ENCODE measurements at regions not wholly inside any gene's neighbourhood (a gene's known extent, or its start where the extent isn't known, plus 50 kb on each side); places are given as distances from the start of the nearest gene placed in this dataset.

- intact Hi-C loops (cut with DNase I, micrococcal nuclease) = no loop called here
- DNase-seq = no peak
- ATAC-seq = no peak
These were observed 898.8 kb downstream of the EPHA4 start for GRCh38 chr2:220673151-220673874.

DNA sequence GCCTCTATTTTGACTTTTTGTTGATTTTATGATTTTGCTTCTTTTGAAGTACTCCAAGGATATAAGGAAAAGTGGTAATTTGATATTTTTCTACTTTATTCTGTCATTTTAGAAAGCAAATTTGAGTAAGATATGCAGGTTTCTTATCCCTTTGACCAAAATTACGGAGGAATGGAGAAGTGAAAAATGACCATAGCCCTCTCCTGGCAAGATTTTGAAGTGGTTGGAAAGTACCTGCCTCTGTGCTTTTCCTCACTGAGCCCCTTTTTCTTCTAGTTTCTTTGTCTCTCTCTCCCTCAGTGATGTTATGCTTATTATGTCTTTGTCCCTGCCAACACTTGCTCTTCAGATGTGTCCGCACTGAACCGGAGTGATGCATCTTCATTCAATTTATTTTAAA lies 898.1 kb downstream of the EPHA4 start:
- intact Hi-C loops (cut with DNase I, micrococcal nuclease) = no loop called here
- DNase-seq (no peak), ATAC-seq (no peak)

- no peak for ATAC-seq
- intact Hi-C loops (cut with DNase I, micrococcal nuclease) = no loop called here
These were observed 895.4 kb downstream of the EPHA4 start for GRCh38 chr2:220676695-220677094.

DNA sequence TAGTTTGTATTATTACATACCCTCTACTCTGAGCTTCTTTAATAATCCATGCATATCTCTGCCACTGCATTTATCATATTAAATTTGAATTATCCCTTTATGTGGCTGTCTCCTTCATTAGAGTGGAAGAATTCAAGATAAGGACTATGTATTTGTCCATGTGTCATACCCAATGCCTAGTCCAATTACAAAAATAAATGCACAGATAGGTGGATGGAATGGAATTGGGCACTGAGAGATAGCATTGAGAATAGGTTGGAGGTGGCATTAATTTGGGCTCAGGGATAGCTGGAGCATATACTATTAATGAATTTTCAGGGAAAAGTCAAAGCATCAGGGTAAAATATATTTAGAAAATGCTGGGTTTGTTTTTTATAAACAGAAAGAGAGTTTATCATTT lies 893.2 kb downstream of the EPHA4 start:
- ATAC-seq = no peak
- no peak for DNase-seq
- intact Hi-C loops (cut with DNase I, micrococcal nuclease) = no loop called here

More at GRCh38 chr2:220676695-220677094, 895.4 kb downstream of the EPHA4 start:
- DNase-seq = no peak

DNA sequence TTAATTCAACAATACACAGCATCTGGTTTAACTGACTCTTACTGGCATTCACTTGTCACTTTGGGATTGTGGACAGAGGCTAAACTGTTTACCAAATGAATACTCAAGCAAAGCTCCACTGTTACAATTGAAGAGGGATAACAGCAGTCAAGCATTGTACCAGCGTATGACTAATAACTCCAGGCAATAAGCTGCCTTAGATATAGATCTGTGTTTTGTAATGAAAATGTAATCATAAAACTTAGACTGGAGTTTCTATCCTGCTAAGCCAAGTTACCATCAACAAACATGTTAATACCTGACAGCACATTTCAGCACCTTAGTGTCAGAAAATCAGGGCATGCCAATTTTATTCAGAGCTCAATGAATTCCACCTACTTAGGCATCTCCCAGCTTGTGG lies 889.5 kb downstream of the EPHA4 start:
- ATAC-seq = no peak
- intact Hi-C loops (cut with DNase I, micrococcal nuclease) = no loop called here
- no peak for DNase-seq

GRCh38 chr2:220684099-220684498 lies 888.0 kb downstream of the EPHA4 start:
- intact Hi-C loops (cut with DNase I, micrococcal nuclease) = loop anchor here in 1 of 2 donors (2.0 kb wide), 1 partner anchor 889 kb away; the partner anchor contains the start of gene EPHA4
- DNase-seq = no peak
- ATAC-seq = no peak

GRCh38 chr2:220687231-220687843 lies 884.8 kb downstream of the EPHA4 start:
- peak; percentile 83 for ATAC-seq
- DNase-seq = peak; percentile 39 to 78
- intact Hi-C loops (cut with DNase I, micrococcal nuclease) = loop anchor here in 1 of 2 donors (5.0 kb wide), 1 partner anchor 1280 kb away; no protein-coding TSS in a partner anchor

DNA sequence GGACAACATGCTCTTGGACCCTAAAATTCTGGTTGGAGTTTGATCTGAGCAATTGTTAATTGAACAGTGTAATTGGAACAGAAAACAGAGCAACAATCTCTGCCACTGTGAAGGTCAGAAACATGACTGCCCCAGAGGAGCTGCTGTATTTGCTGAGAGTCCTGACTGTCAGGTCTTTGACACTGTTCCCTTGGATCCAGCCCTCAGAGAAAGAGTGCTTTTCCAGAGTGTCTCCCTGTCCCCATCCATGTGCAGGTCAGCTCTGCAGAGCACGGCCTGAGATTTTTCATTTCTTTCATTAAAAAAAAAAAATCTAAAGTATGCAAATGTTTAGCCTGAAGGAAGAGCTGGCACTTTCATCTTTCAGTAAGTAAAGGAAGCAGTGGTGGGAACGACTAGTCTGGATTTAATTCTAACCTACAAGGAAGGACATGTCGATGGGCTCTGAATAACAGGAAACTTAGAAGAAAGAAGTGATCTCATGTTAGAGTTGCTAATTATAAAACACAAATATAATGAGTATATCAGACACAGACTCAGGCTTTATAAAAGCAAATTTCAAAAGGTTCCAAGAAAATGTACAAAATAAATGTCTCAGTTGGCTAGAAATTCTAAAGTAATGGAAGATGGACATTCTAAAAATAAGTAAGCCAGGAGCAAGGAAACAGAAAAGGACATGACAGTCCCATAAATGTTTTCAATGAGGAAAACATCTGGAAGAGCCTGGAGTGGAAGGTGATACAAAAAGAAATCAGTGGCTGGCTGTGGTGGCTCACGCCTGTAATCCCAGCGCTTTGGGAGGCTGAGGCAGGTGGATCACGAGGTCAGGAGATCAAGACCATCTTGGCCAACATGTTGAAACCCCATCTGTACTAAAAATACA lies 876.5 kb downstream of the EPHA4 start:
- intact Hi-C loops (cut with DNase I, micrococcal nuclease) = no loop called here
- DNase-seq = no peak
- no peak for ATAC-seq

DNA sequence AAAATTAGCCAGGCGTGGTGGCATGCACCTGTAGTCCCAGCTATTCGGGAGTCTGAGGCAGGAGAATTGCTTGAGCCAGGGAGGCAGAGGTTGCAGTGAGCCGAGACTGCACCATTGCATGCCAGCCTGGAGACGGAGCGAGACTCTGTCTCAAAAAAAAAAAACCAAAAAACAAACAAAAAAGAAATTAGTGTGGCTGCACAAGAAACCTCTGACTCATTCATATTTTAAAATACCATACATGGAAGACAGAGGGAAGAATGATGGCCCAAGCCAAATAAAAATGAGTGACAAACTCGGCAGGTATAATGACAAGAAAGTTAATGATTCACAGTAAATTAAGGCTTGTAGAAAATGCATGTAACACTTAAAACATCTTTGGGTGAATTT lies 875.8 kb downstream of the EPHA4 start:
- intact Hi-C loops (cut with DNase I, micrococcal nuclease) = no loop called here
- ATAC-seq (no peak), DNase-seq (no peak)

DNA sequence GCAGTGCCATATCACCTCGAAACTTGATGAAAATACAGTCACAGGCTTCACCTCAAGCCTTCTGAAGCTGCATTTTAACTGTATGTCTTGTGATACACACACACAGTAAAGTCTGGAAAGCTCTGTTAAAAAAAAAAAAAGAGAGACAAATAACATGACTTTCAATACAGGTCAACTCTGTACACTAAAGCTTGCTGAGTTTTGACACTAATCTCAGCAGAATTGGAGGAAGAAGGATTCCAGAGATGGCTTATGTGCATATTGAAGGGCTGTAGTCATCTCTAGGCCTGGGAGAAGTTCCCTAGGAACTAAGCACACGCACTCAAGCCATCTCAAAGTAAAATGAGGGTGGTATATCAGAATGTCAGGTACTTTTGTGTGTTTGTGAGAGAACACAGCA lies 875.1 kb downstream of the EPHA4 start:
- ATAC-seq = no peak
- intact Hi-C loops (cut with DNase I, micrococcal nuclease) = no loop called here

GRCh38 chr2:220701115-220701514 lies 871.0 kb downstream of the EPHA4 start:
- intact Hi-C loops (cut with DNase I, micrococcal nuclease) = no loop called here
- ATAC-seq = no peak
- DNase-seq = no peak

More for the DNA sequence above, 875.1 kb downstream of the EPHA4 start:
- no peak for DNase-seq

DNA sequence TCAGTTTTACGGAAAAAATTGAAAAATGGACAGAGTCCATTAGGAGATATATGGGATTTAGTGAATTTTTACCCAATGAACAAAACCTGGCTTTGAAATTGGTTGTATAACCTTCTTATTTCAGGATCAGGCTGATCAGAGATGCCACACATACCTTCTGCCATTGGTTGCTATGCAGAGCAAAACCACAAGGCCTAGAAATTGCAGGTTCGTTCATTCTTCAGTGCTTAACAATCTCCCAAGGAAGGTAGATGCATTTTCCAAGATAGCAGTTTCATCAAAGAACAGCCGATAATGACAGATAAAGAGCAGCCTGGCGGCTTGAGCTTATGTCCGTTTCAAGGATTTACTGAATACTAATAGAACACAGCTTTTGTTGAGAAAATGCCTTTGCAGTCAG lies 868.8 kb downstream of the EPHA4 start:
- ATAC-seq (no peak), DNase-seq (no peak)
- intact Hi-C loops (cut with DNase I, micrococcal nuclease) = no loop called here

GRCh38 chr2:220704081-220704480 lies 868.0 kb downstream of the EPHA4 start:
- no peak for DNase-seq
- intact Hi-C loops (cut with DNase I, micrococcal nuclease) = no loop called here
- no peak for ATAC-seq

- no peak for DNase-seq
- no peak for ATAC-seq
- intact Hi-C loops (cut with DNase I, micrococcal nuclease) = no loop called here
These were observed 867.3 kb downstream of the EPHA4 start for GRCh38 chr2:220704810-220705209.

DNA sequence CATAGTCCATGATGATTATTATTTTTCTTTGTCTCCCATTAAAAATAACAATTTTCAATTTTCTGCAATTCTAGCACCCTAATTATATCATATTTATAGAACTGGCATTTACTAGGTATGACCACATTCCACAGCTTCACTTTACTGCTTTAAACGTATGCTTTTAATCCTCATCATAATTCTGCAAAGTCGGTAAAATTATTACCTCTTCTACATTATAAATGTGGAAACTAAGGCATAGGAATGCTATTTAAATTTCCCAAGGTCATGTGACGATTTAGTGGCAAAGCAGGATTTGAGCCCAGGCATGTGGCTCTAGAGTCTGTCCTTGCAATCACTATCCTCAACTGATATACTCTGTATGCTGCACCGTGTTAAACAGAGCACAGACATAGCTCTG lies 866.4 kb downstream of the EPHA4 start:
- intact Hi-C loops (cut with DNase I, micrococcal nuclease) = no loop called here
- DNase-seq (no peak), ATAC-seq (no peak)

DNA sequence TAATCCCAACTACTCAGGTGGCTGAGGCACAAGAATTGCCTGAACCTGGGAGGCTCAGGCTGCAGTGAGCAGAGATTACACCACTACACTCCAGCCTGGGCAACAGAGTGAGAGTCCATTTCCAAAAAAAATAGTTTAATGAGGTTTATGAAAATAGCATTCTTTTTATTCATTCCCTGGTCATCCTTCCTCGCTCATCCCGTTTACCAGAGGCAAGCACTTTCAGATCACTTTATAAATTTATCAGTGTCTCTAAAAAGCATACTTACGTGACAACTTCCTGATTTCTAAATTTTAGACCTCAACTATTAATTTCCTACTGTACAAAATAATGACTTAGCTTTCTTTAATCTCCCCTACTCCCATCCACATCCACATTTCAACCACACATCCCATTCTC lies 864.8 kb downstream of the EPHA4 start:
- DNase-seq (no peak), ATAC-seq (no peak)
- intact Hi-C loops (cut with DNase I, micrococcal nuclease) = no loop called here

GRCh38 chr2:220708366-220708765 lies 863.7 kb downstream of the EPHA4 start:
- intact Hi-C loops (cut with DNase I, micrococcal nuclease) = no loop called here
- ATAC-seq = no peak
- DNase-seq = no peak

GRCh38 chr2:220717283-220717682 lies 854.8 kb downstream of the EPHA4 start:
- ATAC-seq (no peak), DNase-seq (no peak)
- intact Hi-C loops (cut with DNase I, micrococcal nuclease) = no loop called here

GRCh38 chr2:220736778-220737177 lies 835.3 kb downstream of the EPHA4 start:
- intact Hi-C loops (cut with DNase I, micrococcal nuclease) = no loop called here

DNA sequence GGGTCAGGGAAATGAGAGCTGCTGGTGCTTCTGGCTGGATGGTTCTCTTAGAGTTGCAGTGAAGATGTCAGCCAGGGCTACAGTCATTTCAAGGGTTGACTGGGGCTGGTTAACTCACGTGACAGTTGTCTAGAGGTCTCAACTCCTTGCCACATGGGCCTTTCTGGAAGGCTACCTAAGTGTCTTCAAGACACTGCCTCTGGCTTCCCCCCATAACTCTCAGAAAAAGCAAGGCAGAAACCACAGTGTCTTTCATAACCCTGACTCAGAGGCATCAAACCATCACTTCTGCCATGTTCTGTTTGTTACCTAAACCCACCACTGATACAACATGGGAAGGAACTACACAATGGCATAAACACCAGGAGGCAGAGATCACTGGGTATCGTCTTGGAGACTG lies 828.9 kb downstream of the EPHA4 start:
- ATAC-seq (no peak), DNase-seq (no peak)
- intact Hi-C loops (cut with DNase I, micrococcal nuclease) = no loop called here

More at GRCh38 chr2:220736778-220737177, 835.3 kb downstream of the EPHA4 start:
- ATAC-seq = no peak
- no peak for DNase-seq
